ENCODE measurements at regions not wholly inside any gene's neighbourhood (a gene's known extent, or its start where the extent isn't known, plus 50 kb on each side); places are given as distances from the start of the nearest gene placed in this dataset.
A peak's percentile ranks its signal among the peaks of the same experiment; 100 is the strongest.

DNA sequence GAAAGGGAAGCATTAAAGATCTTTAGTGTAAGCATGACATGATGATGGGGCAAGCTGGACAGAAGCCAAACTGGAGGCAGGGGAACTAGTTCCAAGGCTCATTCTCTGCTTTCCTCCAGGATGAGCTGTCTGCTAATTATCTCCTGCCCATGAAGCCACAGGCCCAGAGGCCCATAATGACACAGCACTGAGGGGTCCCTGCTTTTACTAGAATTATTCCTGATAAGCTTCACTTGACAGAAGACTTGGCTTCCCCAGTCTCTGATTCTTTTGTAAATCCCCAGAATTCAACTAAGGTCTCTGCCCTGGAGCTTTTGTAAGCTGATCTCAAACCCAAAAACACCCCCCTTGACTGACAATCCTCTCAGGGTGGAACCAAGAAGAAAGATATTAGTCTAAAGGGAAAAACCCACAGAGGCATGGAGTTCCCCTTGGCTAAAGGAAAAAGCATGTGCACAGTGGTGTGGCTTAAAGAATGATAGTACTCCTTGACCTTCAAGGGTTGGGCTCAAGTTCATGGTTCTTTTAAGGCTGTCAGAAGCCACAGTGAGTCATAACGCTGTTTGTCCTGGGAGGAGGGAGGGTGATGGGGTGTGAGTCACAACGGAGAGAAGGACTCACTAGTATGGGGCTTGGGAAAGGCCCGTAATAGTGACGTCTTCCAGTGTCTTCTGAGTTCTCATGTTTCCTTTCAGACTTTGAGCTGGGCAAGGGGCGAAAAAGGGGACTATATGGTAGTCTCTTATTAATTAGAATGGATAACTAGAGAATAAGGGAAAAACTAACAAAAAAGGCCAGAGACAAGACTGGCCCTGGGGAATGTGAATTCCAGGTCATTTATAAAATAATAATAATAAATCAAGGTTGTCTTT is 146.0 kb upstream of the CPEB2 start:
- H3K27me3 ChIP-seq (replicated peaks in 1 of 7): no peaks in the 10 kb centered on the region
- H3K9me3 ChIP-seq: no peaks in the 10 kb centered on the region
- 37 to 65% (median 54%) methylated on average over 5 of the region's 5 CpGs for WGBS, 5 donors
- H3K4me3 ChIP-seq: no peak overlapping the region
- H3K4me1 ChIP-seq: peaks cover 0 to 13% (median 0%) of the 10 kb centered on the region in 6 donors
- peak in 1 of 3 donors; percentile 50 for TF ChIP-seq POLR2AphosphoS5 (IDR thresholded peaks at IDR 0.05)
- no peak for TF ChIP-seq POLR2A (IDR thresholded peaks at IDR 0.05)
- no peak for DNase-seq
- intact Hi-C loops (cut with DNase I; ENCODE audit: low total_unique reads): no loop called here
- H3K36me3 ChIP-seq: no peaks in the 10 kb centered on the region
- no peak overlapping the region for H3K27ac ChIP-seq

DNA sequence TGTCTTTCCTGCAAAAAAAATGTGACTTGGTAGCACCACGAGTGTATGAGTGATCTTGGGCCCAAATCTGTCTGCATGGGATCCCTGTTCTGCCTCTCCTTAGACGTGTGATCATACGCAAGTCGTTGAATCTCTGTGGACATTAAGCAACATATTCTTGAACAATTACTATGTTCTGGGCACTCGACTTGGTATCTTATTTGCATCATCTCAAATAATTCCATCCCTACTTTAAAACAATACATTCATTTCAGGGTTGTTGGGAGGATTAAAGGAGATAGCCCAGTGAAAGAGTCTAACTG is 145.4 kb upstream of the CPEB2 start:
- H3K27ac ChIP-seq: no peak overlapping the region
- peaks cover 0 to 13% (median 0%) of the 10 kb centered on the region in 6 donors for H3K4me1 ChIP-seq
- H3K9me3 ChIP-seq: no peaks in the 10 kb centered on the region
- TF ChIP-seq, protein P1, sequence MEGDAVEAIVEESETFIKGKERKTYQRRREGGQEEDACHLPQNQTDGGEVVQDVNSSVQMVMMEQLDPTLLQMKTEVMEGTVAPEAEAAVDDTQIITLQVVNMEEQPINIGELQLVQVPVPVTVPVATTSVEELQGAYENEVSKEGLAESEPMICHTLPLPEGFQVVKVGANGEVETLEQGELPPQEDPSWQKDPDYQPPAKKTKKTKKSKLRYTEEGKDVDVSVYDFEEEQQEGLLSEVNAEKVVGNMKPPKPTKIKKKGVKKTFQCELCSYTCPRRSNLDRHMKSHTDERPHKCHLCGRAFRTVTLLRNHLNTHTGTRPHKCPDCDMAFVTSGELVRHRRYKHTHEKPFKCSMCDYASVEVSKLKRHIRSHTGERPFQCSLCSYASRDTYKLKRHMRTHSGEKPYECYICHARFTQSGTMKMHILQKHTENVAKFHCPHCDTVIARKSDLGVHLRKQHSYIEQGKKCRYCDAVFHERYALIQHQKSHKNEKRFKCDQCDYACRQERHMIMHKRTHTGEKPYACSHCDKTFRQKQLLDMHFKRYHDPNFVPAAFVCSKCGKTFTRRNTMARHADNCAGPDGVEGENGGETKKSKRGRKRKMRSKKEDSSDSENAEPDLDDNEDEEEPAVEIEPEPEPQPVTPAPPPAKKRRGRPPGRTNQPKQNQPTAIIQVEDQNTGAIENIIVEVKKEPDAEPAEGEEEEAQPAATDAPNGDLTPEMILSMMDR (IDR thresholded peaks at IDR 0.05 in 8 of 11, conservative IDR thresholded peaks at IDR 0.05 in 3 of 11): no peak
- TF ChIP-seq POLR2AphosphoS5 (IDR thresholded peaks at IDR 0.05): no peak
- no peak for TF ChIP-seq POLR2A (IDR thresholded peaks at IDR 0.05)
- intact Hi-C loops (cut with DNase I; ENCODE audit: low total_unique reads): no loop called here
- no peaks in the 10 kb centered on the region for H3K36me3 ChIP-seq
- H3K27me3 ChIP-seq (replicated peaks in 1 of 7): peaks cover 0 to under 1% (median 0%) of the 10 kb centered on the region in 7 donors
- H3K4me3 ChIP-seq: no peak overlapping the region
- no peak for DNase-seq
- 84 to 93% (median 87%) methylated on average over 5 of the region's 5 CpGs for WGBS, 5 donors

DNA sequence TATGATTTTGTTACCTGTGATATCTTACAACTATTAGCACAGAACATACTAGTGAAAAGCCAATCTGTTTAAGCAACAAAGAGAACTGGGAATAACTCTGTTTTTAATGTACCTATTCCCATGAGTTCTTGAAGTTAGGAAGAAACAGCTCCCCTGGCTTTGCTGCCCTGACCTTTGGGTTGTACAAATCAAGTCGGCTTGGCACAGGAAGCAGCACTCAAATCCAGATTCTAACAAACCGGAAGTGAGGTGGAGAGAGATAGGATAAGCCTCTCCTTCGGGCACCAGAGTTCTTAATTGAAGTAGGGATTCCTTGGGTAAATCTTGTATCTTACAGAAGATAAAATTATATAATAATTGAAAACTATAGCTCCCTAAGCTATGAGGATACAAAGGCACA is 144.8 kb upstream of the CPEB2 start:
- TF ChIP-seq POLR2AphosphoS5 (IDR thresholded peaks at IDR 0.05): no peak
- TF ChIP-seq, protein P1 (IDR thresholded peaks at IDR 0.05 in 8 of 11, conservative IDR thresholded peaks at IDR 0.05 in 3 of 11): no peak
- no peak for TF ChIP-seq POLR2A (IDR thresholded peaks at IDR 0.05)
- peaks cover 0 to 7% (median 0%) of the 10 kb centered on the region in 7 donors for H3K27me3 ChIP-seq (replicated peaks in 1 of 7)
- intact Hi-C loops (cut with DNase I; ENCODE audit: low total_unique reads): no loop called here
- H3K36me3 ChIP-seq: no peaks in the 10 kb centered on the region
- no peak overlapping the region for H3K4me3 ChIP-seq
- no peaks in the 10 kb centered on the region for H3K9me3 ChIP-seq
- H3K4me1 ChIP-seq: peaks cover 0 to 13% (median 0%) of the 10 kb centered on the region in 6 donors
- no peak overlapping the region for H3K27ac ChIP-seq
- no peak for DNase-seq
- WGBS, 5 donors: 25 to 41% (median 29%) methylated on average over 3 of the region's 3 CpGs

DNA sequence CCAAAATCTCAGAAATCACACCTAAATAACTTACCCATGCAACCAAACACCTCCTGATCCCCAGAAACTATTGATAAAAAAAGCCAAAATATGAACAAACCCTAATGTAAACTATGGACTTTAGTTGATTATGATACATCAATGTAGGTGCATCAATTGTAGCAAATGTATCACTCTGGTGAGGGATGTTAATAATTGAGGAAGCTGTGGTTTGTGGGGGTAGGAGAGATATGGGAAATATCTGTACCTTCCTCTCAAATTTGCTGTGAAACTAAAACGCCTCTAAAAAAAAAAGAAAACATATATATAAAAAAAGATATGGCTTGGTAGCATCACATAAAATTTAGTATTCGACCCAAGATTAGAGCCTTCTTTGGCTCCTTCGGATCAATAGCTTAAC is 144.3 kb upstream of the CPEB2 start:
- Histone ChIP-seq H3K27me3 (replicated peaks in 1 of 7) (peaks cover 0 to 12% (median 0%) of the 10 kb centered on the region in 7 donors), H3K36me3 (no peaks in the 10 kb centered on the region), H3K9me3 (no peaks in the 10 kb centered on the region), H3K4me3 (no peak overlapping the region), H3K4me1 (peaks cover 0 to 13% (median 0%) of the 10 kb centered on the region in 6 donors), H3K27ac (no peak overlapping the region)
- WGBS, 5 donors: 72 to 85% (median 74%) methylated on average over 3 of the region's 3 CpGs
- DNase-seq: no peak
- no peak for TF ChIP-seq POLR2A (IDR thresholded peaks at IDR 0.05)
- no peak for TF ChIP-seq POLR2AphosphoS5 (IDR thresholded peaks at IDR 0.05)
- TF ChIP-seq, protein P1 (IDR thresholded peaks at IDR 0.05 in 8 of 11, conservative IDR thresholded peaks at IDR 0.05 in 3 of 11): no peak
- intact Hi-C loops (cut with DNase I; ENCODE audit: low total_unique reads): no loop called here

All from spleen (tissue), 11 donors.